ENCODE measurements at regions not wholly inside any gene's neighbourhood (a gene's known extent, or its start where the extent isn't known, plus 50 kb on each side); places are given as distances from the start of the nearest gene placed in this dataset.
"Not testable (repeated sequence)": the region's sequence is repeated elsewhere in the genome, so short reads cannot be mapped to it uniquely, and the experiment has no call there.

DNA sequence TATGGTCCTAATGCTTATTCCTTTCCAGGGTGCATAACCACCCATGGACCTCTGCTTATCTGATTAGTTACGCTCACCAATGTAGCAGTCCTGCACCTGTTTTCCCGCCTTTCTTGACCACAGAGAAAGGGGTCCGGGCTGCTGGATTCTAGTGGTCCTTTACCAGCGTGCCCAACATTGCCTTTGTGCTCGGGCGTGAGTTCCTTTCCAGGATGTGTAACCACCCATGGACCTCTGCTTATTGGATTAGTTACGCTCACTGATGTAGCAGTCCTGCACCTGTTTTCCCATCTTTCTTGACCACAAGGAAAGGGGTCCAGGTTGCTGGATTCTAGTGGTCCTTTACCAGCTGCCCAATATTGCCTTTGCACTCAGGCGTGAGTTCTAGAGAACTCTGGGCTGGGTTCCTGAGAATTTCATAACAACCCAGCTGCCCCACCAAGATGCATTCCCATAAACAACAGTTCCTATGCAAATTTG is 267.6 kb upstream of the PODXL start:
- TF ChIP-seq, protein P1, sequence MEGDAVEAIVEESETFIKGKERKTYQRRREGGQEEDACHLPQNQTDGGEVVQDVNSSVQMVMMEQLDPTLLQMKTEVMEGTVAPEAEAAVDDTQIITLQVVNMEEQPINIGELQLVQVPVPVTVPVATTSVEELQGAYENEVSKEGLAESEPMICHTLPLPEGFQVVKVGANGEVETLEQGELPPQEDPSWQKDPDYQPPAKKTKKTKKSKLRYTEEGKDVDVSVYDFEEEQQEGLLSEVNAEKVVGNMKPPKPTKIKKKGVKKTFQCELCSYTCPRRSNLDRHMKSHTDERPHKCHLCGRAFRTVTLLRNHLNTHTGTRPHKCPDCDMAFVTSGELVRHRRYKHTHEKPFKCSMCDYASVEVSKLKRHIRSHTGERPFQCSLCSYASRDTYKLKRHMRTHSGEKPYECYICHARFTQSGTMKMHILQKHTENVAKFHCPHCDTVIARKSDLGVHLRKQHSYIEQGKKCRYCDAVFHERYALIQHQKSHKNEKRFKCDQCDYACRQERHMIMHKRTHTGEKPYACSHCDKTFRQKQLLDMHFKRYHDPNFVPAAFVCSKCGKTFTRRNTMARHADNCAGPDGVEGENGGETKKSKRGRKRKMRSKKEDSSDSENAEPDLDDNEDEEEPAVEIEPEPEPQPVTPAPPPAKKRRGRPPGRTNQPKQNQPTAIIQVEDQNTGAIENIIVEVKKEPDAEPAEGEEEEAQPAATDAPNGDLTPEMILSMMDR (IDR thresholded peaks at IDR 0.05), result not testable (repeated sequence)
- TF ChIP-seq EZH2phosphoT487 (IDR thresholded peaks at IDR 0.05), result not testable (repeated sequence)
